ENCODE measurements at regions not wholly inside any gene's neighbourhood (a gene's known extent, or its start where the extent isn't known, plus 50 kb on each side); places are given as distances from the start of the nearest gene placed in this dataset.

DNA sequence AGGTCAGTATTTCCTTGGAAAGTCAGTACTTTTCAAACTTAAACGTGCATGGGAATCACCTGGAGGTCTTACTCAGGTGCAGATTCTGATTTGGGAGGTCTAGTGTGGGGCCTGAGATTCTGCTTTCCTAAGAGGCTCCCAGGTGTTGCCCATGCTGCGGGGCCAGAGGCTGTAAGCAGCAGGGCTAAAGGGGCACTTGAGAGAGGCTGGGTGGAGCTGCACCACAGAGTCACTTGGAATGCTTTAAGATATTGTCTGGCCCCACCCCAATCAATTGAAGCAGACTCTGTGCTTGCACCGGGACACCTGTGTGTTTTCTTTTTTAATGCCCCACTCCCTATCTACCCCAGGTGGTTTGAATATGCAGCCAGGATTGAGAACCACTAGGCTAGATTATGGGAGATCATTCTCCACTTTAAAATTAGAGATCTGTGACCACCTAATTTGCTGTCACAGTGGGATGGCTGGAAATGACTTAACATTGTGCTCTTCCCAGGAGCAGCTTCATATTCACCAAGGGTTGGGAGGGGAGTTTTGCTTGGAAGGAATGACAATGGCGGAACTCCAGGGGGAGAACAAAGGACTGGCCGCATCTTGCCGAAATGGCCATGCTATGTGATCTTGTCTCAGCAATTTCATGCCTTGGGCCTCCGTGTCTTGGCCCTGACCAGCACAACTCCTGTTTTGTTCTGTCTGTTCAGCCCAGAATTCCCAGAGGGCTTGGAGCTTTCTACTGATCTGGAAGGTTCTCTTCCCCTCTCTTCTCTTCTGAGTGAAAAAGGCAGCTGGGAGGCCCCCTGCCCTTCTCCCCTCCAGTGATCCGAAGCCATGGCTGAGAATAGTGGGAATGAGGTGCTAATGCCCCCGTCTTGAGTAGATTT, 80.2 kb downstream of the FAM241B start:
- H3K9me3 Mint-ChIP-seq: no peaks in the 10 kb centered on the region

DNA sequence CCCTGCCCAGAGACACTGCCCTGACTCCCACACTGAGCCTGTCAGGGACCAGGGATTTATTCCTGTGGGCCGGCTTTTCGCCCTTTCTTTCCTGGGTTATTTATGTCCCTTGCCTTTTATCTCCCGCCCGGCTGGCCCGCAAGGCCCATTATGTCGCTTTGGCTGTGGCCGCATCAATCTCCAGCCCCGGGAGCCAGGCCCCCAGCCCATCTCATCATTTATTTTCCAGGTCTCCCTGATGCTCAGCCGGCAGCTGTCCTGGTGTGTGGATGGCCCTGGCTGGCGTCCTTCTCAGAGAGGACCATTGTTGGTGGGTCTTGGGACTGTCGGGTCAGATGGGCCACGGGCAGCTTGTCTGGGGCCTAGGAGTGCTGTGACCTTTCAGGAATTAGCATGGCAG, 82.3 kb downstream of the FAM241B start:
- H3K4me3 ChIP-seq (ENCODE audit: low read length): no peak overlapping the region
- intact Hi-C loops (cut with micrococcal nuclease): no loop called here

More for the DNA sequence above, 80.2 kb downstream of the FAM241B start:
- no peaks in the 10 kb centered on the region for H3K36me3 Mint-ChIP-seq
- DNase-seq (no peak), ATAC-seq (no peak)
- peaks cover 24 to 44% of the 10 kb centered on the region in 2 donors for H3K27me3 Mint-ChIP-seq (ENCODE audit: low read depth in 2 of 2)
- H3K36me3 ChIP-seq (ENCODE audit: control insufficient read depth, insufficient read depth, low read length): no peaks in the 10 kb centered on the region
- H3K4me1 Mint-ChIP-seq: no peaks in the 10 kb centered on the region
- H3K27me3 ChIP-seq (ENCODE audit: control insufficient read depth, insufficient read depth, low read length): no peaks in the 10 kb centered on the region
- no peaks in the 10 kb centered on the region for H3K4me1 ChIP-seq (ENCODE audit: control insufficient read depth, insufficient read depth, low read length)
- intact Hi-C loops (cut with micrococcal nuclease): no loop called here
- H3K4me3 Mint-ChIP-seq: no peak overlapping the region
- TF ChIP-seq, protein P1, sequence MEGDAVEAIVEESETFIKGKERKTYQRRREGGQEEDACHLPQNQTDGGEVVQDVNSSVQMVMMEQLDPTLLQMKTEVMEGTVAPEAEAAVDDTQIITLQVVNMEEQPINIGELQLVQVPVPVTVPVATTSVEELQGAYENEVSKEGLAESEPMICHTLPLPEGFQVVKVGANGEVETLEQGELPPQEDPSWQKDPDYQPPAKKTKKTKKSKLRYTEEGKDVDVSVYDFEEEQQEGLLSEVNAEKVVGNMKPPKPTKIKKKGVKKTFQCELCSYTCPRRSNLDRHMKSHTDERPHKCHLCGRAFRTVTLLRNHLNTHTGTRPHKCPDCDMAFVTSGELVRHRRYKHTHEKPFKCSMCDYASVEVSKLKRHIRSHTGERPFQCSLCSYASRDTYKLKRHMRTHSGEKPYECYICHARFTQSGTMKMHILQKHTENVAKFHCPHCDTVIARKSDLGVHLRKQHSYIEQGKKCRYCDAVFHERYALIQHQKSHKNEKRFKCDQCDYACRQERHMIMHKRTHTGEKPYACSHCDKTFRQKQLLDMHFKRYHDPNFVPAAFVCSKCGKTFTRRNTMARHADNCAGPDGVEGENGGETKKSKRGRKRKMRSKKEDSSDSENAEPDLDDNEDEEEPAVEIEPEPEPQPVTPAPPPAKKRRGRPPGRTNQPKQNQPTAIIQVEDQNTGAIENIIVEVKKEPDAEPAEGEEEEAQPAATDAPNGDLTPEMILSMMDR (IDR thresholded peaks at IDR 0.05): no peak
- no peak overlapping the region for H3K27ac ChIP-seq (ENCODE audit: low read length)
- 85% methylated on average over 7 of the region's 9 CpGs for WGBS (ENCODE audit: insufficient coverage)
- H3K4me3 ChIP-seq (ENCODE audit: low read length): no peak overlapping the region
- H3K27ac Mint-ChIP-seq: no peak overlapping the region
- H3K9me3 ChIP-seq (ENCODE audit: control insufficient read depth, insufficient read depth, low read length): no peaks in the 10 kb centered on the region

DNA sequence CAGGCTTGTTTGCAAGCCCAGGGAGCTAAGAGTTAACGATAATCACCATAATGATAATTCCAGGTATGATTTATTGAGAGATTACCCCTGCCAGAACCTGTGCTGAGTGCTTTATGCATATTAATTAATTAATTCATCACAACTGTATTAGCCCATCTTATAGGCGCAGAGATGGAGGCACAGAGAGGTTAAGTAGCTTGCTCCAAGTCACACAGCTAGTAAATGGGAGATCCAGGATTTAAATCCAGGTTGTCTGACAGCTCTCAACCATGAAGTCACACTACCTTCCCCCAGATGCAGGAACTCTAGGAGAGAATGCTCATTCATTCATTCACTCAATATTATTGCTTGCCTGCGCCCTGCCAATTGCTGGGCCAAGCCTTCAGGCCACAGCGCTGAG, 84.5 kb downstream of the FAM241B start:
- TF ChIP-seq, protein P1 (IDR thresholded peaks at IDR 0.05): no peak
- intact Hi-C loops (cut with micrococcal nuclease): loop anchor here (2.0 kb wide), 1 partner anchor 200 kb away; no protein-coding TSS in a partner anchor
- Mint-ChIP-seq H3K4me3 (no peak overlapping the region), H3K4me1 (no peaks in the 10 kb centered on the region), H3K27ac (no peak overlapping the region), H3K36me3 (no peaks in the 10 kb centered on the region), H3K9me3 (no peaks in the 10 kb centered on the region), H3K27me3 (ENCODE audit: low read depth in 2 of 2) (peaks cover 4 to 7% of the 10 kb centered on the region in 2 donors)
- 91% methylated on average over 4 of the region's 4 CpGs for WGBS (ENCODE audit: insufficient coverage)
- DNase-seq (no peak), ATAC-seq (no peak)
- no peak overlapping the region for H3K4me3 ChIP-seq (ENCODE audit: low read length)
- H3K36me3 ChIP-seq (ENCODE audit: control insufficient read depth, insufficient read depth, low read length): no peaks in the 10 kb centered on the region
- no peaks in the 10 kb centered on the region for H3K27me3 ChIP-seq (ENCODE audit: control insufficient read depth, insufficient read depth, low read length)
- H3K9me3 ChIP-seq (ENCODE audit: control insufficient read depth, insufficient read depth, low read length): no peaks in the 10 kb centered on the region
- no peak overlapping the region for H3K27ac ChIP-seq (ENCODE audit: low read length)
- no peaks in the 10 kb centered on the region for H3K4me1 ChIP-seq (ENCODE audit: control insufficient read depth, insufficient read depth, low read length)

More for the DNA sequence above, 82.3 kb downstream of the FAM241B start:
- DNase-seq: no peak
- H3K4me3 Mint-ChIP-seq: no peak overlapping the region
- no peak for ATAC-seq
- Histone ChIP-seq H3K36me3 (ENCODE audit: control insufficient read depth, insufficient read depth, low read length) (no peaks in the 10 kb centered on the region), H3K27ac (ENCODE audit: low read length) (no peak overlapping the region), H3K4me1 (ENCODE audit: control insufficient read depth, insufficient read depth, low read length) (no peaks in the 10 kb centered on the region), H3K9me3 (ENCODE audit: control insufficient read depth, insufficient read depth, low read length) (no peaks in the 10 kb centered on the region), H3K27me3 (ENCODE audit: control insufficient read depth, insufficient read depth, low read length) (no peaks in the 10 kb centered on the region)
- no peak overlapping the region for H3K27ac Mint-ChIP-seq
- H3K4me1 Mint-ChIP-seq: no peaks in the 10 kb centered on the region
- no peaks in the 10 kb centered on the region for H3K36me3 Mint-ChIP-seq
- peaks cover 11 to 24% of the 10 kb centered on the region in 2 donors for H3K27me3 Mint-ChIP-seq (ENCODE audit: low read depth in 2 of 2)
- H3K9me3 Mint-ChIP-seq: no peaks in the 10 kb centered on the region
- TF ChIP-seq, protein P1 (IDR thresholded peaks at IDR 0.05): no peak
- 89% methylated on average over 11 of the region's 12 CpGs for WGBS (ENCODE audit: insufficient coverage)
